Cerebellar cortex (tissue), 1 donor: ENCODE measurements at regions not wholly inside any gene's neighbourhood (a gene's known extent, or its start where the extent isn't known, plus 50 kb on each side); places are given as distances from the start of the nearest gene placed in this dataset.

Source experiments
- DNase-seq: peaks from one replicate; pipeline ENCODE4 v3.0.0-alpha.2; 2015; ENCODE audit warnings: low spot score

DNA sequence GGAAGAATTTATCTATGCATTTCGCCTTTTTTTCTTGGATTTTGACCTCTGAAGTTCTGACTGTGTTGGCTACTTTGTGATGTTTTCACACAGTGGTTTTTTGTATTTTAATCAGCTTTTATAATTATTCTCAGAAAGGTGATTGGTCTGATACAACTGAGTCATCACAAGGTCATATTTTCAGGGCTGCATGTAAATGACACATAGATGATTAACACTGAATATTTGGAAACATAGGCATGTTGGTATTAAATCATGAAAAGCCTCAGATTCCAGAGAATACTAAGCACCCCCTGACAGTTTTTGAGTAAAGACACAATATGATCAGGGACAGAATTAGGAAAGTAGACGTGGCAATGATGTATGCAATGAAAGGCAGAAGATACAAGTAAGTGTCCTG lies 175.5 kb upstream of the SLCO3A1 start:
- no peak for DNase-seq

DNA sequence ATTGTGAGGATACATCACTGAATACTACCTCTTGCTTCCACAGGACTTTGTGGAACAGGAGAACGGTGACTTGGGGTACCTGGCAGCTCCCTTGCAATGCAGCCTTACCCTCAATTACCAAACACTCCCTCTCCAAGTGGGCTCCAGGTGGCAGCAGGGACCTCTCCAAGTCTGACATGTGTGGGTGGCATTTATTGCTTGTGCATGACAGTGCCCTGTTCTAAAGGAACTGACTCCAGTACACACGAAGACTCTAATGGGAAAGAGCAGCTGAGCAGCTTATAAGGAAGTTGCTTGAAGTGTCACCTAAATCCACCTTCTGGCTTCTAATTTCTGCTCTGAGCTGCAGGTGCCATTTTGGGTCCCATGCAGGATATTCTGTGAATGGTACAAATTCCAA lies 174.1 kb upstream of the SLCO3A1 start:
- DNase-seq = no peak

DNA sequence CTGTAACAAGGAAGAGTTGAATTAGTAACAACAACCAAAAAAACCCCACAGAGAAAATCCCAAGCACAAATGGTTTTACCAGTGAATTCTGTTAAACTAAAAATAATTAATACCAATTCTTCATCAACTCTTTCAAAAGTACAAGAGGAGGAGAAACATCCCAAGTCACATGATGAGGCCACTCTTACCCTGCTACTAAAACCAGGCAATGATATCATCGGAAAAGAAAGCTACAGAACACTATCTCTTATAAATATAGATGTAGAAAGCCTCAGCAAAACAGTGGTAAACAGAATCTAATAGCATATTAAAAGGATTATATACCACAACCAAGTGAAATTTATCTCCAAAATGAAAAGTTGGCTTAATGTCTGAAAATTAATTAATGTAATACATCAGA lies 168.1 kb upstream of the SLCO3A1 start:
- DNase-seq = no peak

DNA sequence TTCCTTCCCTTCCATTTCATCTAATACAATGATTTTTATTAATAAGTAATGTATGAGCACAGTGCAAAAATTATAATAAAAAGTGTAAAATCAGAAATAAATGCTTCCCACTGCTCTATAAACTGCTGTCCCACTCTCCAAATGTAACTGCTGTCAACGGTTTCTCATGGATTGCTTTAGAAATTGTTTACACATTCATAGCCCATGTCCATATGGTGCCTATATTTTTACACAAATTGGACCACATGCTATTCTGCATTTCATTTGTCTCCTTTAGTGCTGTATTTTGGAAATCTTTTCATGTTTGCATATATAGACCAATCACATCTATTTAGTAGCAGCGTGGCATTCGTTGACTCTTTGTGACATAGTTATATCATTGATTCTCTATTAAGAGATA lies 164.7 kb upstream of the SLCO3A1 start:
- DNase-seq = no peak

DNA sequence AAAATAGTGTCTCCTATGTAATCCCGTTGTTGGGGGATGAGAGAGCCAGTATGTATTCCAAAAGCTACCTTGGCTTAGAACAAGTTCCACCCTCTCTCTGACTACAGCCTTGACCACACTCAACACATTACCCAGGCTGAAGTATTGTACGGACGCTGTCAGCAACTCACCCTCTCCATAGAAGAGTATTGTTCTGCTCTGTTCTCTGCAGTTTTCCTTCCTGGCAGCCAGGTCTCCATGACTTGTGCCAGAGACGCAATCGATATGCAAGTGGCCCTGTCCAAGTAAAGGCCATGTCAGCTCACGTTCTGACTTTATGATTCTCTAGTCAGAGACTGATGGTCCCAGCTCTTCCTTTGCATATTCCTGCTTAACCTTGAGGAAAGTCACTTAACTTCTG lies 164.1 kb upstream of the SLCO3A1 start:
- DNase-seq = no peak

DNA sequence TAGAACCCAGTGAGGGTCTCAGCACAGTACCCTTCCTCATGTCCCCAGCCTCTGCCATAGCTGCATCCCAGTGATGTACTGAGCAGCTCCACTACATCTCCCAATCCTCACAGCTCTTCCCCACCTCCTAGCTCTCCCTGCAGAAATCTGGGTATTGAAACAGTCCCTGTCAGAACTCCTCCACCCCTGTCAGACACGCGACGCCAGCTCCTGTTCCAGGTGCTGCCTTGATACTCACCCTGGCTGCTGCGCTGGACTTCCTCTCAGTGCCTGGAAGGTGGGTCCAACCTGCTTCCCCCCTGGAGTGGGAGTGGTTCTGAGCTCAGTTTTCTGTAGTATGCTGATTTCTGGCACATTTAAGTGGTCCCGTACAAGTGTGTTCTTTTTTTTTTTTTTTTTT lies 160.9 kb upstream of the SLCO3A1 start:
- no peak for DNase-seq

DNA sequence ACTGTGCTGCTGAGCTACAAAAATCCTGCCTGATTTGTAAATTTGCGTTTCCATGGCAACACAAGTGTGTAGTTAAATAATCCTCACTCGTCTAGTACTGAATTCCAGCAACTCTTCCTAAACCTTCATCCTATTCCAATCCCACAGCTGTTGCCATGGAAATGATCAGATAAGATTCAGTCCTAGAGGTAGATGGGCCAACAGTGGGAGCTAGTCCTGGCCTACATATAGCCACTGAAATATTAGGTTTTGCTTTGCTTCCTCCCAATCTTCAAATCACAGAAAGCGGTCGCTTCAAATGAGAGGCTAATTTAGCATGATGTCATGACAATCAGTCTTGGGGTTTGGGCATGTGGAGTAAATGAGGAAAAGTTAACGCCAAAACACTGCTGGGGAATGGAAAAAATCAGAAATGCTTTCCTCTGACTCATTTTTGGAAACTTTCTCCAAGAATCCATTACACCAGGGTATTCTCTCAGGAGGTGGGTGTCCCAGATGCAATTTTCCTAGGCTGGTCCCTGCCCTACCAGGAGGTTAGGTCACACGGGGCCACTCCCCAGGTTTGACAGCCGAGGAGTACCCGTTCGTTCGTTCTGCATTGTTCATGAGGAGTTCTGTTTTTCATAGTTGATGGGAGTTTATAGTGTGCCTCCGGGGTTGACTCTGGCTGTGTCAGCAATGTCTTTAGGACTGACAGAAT lies 159.2 kb upstream of the SLCO3A1 start:
- no peak for DNase-seq

DNA sequence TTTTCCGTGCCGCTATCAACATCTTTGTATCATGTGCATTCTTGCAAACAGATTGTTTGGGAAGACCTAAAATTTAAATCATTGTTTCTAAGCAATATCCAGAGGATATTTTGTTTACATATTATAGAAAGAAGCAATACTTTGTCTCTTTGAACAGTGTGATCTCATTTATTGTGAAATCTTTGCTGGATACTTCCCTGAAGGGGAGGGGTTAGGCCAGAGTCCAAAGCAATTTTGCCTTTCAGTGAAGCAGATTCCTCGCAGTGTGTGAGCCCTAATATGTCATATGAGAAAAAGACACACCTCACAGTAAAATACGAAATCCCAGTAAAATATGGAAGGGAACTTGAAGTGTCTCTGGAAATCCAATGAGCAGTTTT lies 158.7 kb upstream of the SLCO3A1 start:
- DNase-seq = peak; percentile 1

DNA sequence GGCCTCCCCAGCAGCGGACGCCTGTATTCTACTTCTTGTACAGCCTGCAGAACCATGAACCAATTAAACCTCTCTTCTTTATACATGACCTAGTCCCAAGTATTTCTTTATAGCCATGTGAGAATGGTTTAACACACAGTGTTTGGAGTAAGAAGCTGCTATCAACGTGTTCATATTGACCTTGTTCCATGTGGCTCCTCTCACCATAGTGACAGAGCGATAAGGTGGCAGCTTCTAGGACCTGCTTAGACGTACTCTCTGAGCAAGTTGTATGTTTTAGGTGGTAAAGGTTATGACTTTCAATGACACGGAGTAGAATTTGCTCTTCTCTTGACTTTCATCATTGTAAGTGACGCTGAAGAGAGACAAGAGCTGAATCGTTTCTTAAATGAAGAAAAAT lies 157.7 kb upstream of the SLCO3A1 start:
- no peak for DNase-seq

DNA sequence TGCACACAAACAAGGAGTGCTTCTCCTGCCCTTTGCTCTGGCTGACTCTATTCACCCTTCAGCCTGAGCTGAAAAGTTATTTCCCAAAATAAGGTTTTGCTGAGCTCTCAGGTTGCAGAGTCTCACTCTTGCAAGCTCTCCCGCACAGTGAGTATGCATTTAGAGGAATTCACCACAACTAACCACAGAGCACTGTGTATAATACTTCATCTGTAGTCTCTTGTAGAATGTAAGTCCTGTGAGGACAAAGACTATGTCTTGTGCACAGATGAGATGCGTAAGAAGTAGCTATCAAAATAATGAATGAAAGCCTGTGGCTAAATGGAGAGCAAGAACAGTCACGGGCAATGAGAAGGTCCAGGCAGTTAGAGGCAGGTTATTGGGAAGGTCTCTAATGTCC lies 156.5 kb upstream of the SLCO3A1 start:
- no peak for DNase-seq

DNA sequence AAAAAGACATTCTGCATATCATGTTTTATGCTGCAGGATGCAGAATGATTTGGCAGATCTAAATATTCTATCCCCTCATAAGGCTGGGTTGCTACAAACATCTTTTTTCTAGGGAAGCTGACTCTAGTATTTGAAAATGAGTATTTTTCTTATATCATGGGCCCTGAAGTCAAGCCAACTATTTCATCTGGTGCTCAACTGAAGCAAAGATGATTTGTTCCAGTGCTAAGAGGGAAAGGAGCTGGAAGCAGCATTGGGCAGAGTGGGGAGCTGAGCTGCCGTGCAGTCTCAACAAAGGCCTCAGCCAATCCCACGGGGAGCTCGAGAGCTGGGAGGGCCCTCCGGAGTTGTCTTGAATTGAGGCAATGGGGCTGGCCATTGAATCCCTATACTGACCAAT lies 155.3 kb upstream of the SLCO3A1 start:
- no peak for DNase-seq

DNA sequence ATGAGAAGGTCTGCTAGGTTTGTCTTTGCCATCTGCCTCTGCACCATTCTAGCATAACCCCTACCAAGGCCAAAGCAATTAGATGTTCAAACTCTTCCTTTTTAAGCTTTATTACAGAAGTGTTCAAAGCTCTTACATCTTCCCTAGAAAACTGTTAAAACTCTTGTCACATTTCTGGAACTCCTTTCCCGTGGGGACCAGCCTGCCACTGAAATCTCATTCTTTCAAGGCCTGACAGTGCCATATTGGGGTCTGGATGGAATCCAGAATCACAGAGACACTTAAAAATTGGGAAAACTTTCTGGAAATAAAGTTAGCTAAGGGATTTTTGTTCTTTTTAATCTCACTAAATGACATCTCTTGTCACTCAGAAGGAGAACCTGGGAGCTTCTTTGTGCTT lies 153.8 kb upstream of the SLCO3A1 start:
- no peak for DNase-seq

DNA sequence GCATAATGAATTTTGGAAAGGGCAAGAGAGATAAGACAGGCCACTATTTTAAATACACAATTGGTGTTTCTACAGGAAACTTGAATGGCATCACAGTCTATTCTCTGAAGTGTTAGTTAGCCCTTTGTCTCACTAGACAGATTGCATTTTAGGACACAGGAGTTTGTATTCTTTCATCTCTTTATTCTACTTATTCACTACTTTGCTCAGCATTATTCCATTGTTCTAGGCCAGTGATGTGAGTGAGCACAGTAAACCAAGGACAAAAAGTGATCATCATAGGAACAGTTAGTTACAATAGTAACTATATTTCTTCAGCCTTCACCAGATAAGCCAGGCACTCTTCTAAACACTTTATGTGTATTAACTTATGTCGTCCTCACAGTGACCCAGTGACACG lies 150.2 kb upstream of the SLCO3A1 start:
- DNase-seq = no peak

DNA sequence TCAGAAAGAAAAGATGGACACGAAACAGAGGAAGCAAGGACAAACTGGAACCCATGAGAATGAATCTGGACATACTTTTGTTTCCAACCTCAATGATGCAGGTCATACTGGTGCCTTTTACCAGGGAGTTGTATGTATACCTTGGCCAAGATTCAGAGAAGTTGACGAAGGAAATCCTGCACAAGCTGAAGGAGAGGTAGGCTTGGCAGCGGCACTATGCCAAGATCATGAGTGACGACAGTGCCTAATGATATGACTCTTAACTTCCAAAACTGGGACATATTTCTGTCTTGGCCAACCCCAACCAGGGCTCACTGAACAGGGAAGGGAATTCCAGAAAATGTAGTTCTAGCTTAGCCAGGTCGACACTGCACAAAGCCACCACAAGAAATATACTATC lies 149.2 kb upstream of the SLCO3A1 start:
- DNase-seq = no peak

DNA sequence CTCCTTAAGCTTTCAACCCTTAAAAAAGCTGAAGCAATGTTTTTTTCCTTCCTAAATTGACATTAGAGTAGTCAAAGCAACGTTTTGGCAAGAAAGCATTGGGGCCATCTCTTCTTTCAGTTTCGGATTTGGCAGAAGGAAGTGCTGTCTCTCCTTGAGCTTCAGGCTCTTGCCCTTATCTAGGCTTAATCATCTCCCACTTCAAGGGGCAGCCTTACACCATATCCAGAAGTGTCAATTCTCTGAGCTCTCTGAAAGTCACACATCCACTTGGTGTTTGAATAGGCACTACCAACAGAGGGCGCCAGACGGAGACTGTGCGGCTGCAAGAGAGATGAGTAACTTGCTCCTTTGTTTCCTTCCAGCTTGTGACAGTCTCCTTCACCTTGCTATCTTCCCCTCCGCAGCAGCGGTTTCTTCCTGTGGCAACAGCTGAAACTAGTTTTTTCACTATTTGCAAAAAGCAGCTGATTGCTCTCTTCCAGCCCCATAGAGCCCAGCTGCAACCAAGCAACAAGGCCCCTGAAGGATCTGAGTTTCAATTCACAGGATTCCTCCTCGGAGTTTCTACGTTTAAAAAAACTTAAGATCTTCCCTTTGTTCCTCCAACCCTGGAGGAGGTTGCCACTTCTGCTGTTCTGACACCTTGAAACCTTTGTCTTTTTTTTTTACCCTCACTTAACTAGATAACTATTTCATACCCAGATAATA lies 147.0 kb upstream of the SLCO3A1 start:
- peak; percentile 58 for DNase-seq

DNA sequence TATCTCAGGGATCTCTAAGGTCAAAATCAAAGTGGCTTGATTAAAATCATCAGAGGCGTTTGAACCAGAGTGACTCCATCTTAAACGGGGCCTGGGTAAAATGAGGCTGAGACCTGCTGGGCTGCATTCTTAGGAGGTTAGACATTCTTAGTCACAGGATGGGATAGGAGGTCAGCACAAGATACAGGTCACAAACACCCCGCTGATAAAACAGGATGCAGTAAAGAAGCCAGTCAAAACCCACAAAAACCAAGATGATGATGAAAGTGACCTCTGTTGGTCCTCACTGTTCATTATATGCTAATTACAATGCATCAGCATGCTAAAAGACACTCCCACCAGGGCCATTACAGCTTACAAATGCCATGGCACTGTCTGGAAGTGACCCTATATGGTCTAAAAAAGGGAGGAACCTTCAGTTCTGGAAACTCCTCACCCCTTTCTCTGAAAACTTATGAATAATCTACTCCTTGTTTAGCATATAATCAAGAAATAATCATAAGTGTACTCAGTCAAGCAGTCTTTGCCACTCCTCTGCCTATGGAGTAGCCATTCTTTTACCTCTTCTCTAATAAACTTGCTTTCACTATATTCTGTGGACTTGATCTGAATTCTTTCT lies 143.3 kb upstream of the SLCO3A1 start:
- no peak for DNase-seq

DNA sequence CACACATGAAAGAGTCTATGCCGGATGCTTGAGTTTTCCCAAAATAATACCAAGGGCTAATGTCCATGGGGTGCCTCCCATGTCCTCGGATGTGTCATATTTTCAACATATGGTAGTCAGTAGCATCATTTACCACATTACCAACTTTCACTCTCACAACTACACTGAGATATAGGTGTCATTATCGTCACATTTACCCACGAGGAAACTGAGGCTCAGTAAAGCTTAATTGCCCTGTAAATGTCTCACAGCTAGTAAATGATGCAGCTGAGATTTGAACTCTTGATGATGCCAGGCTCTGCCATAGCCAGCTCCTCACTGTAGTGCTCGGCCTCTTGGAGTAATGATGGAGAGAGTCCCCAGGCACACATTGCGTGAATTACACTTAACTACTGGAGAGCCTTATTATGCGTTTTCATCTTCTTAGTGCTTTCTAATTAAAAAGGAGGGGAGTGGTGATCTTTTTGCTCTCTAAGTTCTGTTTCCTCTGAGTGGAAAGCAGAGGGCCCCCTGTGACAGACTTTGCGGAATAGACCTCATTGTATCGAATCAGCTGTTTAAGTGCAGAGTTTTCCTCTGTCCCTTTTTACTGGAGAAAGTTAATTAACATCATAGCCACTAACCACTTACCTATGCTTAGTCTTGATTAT lies 142.0 kb upstream of the SLCO3A1 start:
- no peak for DNase-seq

DNA sequence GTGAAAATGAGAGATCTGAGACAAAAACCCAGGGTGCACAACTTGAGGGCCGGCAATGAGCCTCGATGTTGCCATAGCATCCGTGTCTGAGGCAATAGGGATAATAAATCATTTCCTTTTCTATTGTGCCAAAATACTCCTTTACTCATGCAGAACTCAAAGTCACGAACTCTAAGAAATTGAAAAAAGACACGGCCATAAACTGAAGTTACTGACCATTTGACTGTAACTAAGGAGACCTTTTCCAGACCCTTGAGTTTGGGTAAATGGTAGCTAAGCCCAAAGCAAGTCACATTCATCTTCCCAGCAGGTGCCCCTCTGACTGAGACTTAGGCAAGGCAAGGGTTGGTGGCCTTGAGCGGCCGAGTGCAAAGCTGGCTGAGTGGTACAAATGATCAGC lies 141.2 kb upstream of the SLCO3A1 start:
- DNase-seq = no peak

DNA sequence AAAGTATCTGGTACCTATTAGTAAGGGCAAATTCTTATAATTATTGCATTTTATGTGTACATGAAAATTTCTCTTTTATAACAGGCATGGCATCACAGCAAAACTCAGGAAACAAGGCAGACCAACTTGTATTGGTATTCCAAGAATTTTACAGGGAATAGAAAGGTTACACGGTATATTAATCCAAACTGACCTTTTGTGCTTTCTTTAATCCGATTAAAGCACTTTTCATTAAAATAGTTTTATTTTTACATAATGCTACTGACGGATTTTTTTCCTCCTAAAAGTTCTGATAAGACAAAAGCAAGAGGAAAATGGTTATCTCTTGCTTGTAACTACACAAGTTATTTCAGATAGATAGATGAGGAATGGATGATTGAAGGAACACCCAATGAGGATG lies 137.0 kb upstream of the SLCO3A1 start:
- DNase-seq = no peak

DNA sequence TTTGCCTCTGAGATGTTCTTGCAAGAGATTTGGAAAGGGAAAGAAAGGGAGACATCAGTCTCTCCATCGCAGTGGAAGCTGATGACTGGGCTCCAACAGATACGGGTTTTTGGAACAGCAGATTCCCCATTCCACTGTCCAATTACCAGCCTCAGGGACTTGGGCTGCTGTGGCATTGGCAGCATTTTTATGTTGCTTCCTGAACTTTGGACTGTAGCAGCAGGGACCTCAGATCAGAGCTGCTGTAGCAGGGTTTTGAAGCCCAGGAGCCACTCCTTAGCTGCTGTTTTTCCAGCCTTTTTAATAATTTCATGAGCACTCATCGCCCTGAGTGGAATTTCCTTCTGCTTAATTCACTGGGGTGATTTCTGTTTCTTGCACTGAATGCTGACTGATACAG lies 135.7 kb upstream of the SLCO3A1 start:
- no peak for DNase-seq

DNA sequence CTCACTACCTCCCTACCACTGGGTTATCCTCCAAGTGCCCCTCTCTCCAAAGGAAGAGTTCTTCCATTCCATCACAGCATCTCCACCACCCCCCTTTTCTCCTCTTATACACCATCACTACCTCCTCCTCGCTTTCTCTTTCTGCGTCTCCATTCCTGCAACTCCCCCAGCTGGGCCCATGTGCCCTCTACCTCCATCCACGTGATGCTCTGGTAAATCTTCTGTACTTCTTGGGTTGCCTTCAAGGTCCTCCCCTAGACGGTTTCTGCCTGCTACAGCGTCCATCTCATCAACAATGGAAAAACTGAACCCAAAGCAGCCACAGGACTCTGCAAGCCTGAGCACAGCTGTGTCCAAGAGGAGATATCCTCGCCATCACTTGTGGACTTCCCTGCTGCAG lies 129.5 kb upstream of the SLCO3A1 start:
- DNase-seq = no peak

DNA sequence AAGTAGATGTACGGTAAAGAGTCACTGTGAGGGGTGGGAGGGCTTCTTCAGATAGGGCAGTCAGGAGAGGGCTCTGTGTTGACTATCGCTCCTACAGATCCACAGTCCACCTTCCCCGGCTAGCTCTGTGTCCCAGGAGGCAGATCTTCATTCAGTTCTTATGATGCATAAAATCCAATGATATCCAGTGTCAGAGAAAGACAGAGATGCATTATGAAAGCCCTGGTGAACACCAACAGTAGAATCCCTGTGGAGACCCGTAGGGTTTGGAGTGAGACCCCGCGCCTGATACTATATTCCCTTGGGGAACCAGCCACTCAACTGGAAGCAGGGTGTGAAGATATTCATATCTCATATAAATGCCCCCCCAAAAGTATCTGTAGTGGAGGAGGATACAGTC lies 119.8 kb upstream of the SLCO3A1 start:
- no peak for DNase-seq

DNA sequence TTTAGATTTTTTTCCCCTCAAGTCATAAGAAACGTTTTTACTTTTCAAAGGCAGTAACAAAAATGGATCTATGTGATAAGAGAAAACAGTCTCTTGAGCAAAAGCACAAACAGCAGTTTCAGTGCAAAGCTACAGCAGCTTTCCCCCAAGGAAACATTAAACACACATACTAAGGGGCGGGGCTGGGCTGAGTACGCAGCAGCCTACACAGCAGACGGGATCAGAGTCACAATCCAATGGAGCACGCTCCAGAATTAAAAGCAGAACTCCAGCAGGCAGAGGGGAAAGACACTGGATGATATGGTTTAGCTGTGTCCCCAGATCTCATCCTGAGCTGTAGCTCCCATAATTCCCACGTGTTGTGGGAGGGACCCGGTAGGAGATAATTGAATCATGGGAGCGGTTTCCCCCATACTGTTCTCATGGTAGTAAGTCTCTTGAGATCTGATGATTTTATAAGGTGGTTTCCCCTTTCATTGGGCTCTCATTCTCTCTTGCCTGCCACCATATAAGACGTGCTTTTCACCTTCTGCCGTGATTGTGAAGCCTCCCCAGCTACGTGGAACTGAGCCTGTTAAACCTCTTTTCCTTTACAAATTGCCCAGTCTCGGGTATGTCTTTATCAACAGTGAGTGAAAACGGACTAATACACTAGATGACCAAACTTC lies 116.2 kb upstream of the SLCO3A1 start:
- DNase-seq = no peak
